Spleen (tissue), 7 donors: ENCODE measurements at regions not wholly inside any gene's neighbourhood (a gene's known extent, or its start where the extent isn't known, plus 50 kb on each side); places are given as distances from the start of the nearest gene placed in this dataset.
"Not testable (repeated sequence)": the region's sequence is repeated elsewhere in the genome, so short reads cannot be mapped to it uniquely, and the experiment has no call there.

Experiments
- POLR2A ChIP-seq, 3 donors: fragments of 450-650 bp; IDR thresholded peaks; one replicate each; pipeline ENCODE4 v1.5.1; 2017; ENCODE audit warnings: antibody characterized with exemption in 3 of 3, mild to moderate bottlenecking in 1 of 3
- POLR2AphosphoS5 ChIP-seq, 3 donors: sonication (generic); formaldehyde crosslinking; IDR thresholded peaks; one replicate each; pipeline ENCODE4 v1.5.1; 2017; ENCODE audit warnings: antibody characterized with exemption in 3 of 3
- TF ChIP-seq, protein P1 (sequence below), 11 experiments: fragments of 200-600 bp in 7 of 11; fragments of 450-650 bp in 4 of 11; sonication (generic) in 4 of 11; IDR thresholded peaks in 8 of 11; conservative IDR thresholded peaks in 3 of 11; 1 replicate in 7 of 11; 2 replicates in 4 of 11; pipeline versions ENCODE4 v1.4.0 to v1.8.0; 2016 to 2021; ENCODE audit warnings: antibody characterized with exemption in 11 of 11, inconsistent platforms in 4 of 11, mild to moderate bottlenecking in 1 of 11
- donor health status: DM: no; HTN: no; CAD: no; lungs with moderate emphysema.
- donor health status: DM: no; HTN: no; CAD: no.
- donor health status: DM: no; HTN: no; CAD: no.

DNA sequence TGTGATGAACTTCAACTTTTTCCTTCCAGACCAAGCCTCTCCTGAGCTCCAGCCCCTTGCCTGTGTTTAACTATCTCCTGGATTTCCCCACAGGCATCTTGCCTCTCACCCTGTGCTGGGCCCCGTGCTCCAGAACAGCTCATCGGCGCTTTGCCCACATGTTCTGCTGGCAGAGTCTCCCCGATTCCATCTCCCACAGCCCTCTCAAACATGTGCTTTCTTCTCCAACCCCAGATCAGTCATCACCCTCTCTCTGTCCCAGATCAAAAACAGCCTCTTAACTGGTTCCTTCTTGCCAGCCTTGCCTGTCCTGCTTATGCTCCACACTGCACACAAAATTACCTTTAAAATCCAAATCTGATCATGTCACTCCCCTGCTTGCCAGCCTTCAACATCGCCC is 1959.3 kb downstream of the FOXD4L5 start:
- TF ChIP-seq, protein P1, sequence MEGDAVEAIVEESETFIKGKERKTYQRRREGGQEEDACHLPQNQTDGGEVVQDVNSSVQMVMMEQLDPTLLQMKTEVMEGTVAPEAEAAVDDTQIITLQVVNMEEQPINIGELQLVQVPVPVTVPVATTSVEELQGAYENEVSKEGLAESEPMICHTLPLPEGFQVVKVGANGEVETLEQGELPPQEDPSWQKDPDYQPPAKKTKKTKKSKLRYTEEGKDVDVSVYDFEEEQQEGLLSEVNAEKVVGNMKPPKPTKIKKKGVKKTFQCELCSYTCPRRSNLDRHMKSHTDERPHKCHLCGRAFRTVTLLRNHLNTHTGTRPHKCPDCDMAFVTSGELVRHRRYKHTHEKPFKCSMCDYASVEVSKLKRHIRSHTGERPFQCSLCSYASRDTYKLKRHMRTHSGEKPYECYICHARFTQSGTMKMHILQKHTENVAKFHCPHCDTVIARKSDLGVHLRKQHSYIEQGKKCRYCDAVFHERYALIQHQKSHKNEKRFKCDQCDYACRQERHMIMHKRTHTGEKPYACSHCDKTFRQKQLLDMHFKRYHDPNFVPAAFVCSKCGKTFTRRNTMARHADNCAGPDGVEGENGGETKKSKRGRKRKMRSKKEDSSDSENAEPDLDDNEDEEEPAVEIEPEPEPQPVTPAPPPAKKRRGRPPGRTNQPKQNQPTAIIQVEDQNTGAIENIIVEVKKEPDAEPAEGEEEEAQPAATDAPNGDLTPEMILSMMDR (IDR thresholded peaks at IDR 0.05 in 8 of 11, conservative IDR thresholded peaks at IDR 0.05 in 3 of 11) = not testable (repeated sequence)
- TF ChIP-seq POLR2A, POLR2AphosphoS5 (IDR thresholded peaks at IDR 0.05): not testable (repeated sequence)
